Stomach smooth muscle (tissue), 2 donors: ENCODE measurements at regions not wholly inside any gene's neighbourhood (a gene's known extent, or its start where the extent isn't known, plus 50 kb on each side); places are given as distances from the start of the nearest gene placed in this dataset.
"Not testable (repeated sequence)": the region's sequence is repeated elsewhere in the genome, so short reads cannot be mapped to it uniquely, and the experiment has no call there.

Experiments
- H3K27ac ChIP-seq: one replicate; pipeline ENCODE4 v1.7.0; 2013; ENCODE audit warnings: mild to moderate bottlenecking, low read length, inconsistent platforms
- H3K27me3 ChIP-seq, 2 donors: one replicate each; pipeline ENCODE4 v1.7.0; 2013; ENCODE audit warnings: low read length in 2 of 2; ENCODE audit not compliant: insufficient read depth in 2 of 2, control insufficient read depth in 1 of 2
- H3K36me3 ChIP-seq, 2 donors: one replicate each; pipeline ENCODE4 v1.7.0; 2013; ENCODE audit warnings: low read length in 2 of 2; ENCODE audit not compliant: control insufficient read depth in 2 of 2, insufficient read depth in 2 of 2
- H3K4me1 ChIP-seq: one replicate; pipeline ENCODE4 v1.7.0; 2013; ENCODE audit warnings: low read length; ENCODE audit not compliant: control insufficient read depth, insufficient read depth
- H3K4me3 ChIP-seq, 2 donors: one replicate each; pipeline ENCODE4 v1.7.0; 2013; ENCODE audit warnings: low read length in 2 of 2
- H3K9ac ChIP-seq, 2 donors: one replicate each; pipeline ENCODE4 v1.7.0; 2013; ENCODE audit warnings: low read length in 2 of 2, mild to moderate bottlenecking in 1 of 2
- H3K9me3 ChIP-seq, 2 donors: one replicate each; pipeline ENCODE4 v1.7.0; 2013; ENCODE audit warnings: low read length in 2 of 2; ENCODE audit not compliant: control insufficient read depth in 2 of 2
- donor health status: healthy.
- donor health status: Pancreatic carcinoma.

GRCh38 chr16:72627182-72627896 lies 420.6 kb downstream of the ZFHX3 start:
- H3K9me3 ChIP-seq, H3K4me3 ChIP-seq, H3K4me1 ChIP-seq, H3K27me3 ChIP-seq, H3K36me3 ChIP-seq, H3K9ac ChIP-seq, H3K27ac ChIP-seq: not testable (repeated sequence)

- no peaks in the 10 kb centered on the region for H3K4me1 ChIP-seq
- H3K9me3 ChIP-seq, result no peaks in the 10 kb centered on the region
- no peaks in the 10 kb centered on the region for H3K36me3 ChIP-seq
- no peak overlapping the region for H3K27ac ChIP-seq
- H3K27me3 ChIP-seq, result no peaks in the 10 kb centered on the region
- no peak overlapping the region for H3K9ac ChIP-seq
- no peak overlapping the region for H3K4me3 ChIP-seq
Observed at GRCh38 chr16:72626623-72627022, 421.3 kb downstream of the ZFHX3 start.

- Histone ChIP-seq H3K36me3 (no peaks in the 10 kb centered on the region), H3K27me3 (no peaks in the 10 kb centered on the region), H3K9me3 (no peaks in the 10 kb centered on the region)
Observed at GRCh38 chr16:72621651-72622050, 426.3 kb downstream of the ZFHX3 start.

DNA sequence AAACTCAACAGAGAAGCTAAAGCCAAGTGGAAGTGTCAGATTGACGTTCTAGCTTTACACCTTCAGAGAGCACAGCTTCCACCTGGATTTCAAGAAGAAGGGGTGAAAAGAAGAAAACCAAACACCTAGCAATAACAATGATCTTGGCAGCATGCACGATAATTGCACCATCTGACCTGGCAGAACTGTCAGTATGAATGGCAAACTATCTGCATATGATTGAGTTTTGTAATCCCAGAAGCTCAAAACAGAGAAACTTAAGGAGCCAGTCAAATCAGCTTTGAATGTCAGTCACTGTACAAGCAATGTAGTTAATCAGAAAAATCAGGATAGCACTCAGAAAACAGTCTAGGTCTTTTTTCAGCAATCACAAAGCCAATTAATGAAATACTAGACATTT lies 427.1 kb downstream of the ZFHX3 start:
- Histone ChIP-seq H3K4me3 (no peak overlapping the region), H3K4me1 (no peaks in the 10 kb centered on the region), H3K9me3 (no peaks in the 10 kb centered on the region), H3K9ac (no peak overlapping the region), H3K36me3 (no peaks in the 10 kb centered on the region), H3K27me3 (no peaks in the 10 kb centered on the region), H3K27ac (no peak overlapping the region)

More at GRCh38 chr16:72621651-72622050, 426.3 kb downstream of the ZFHX3 start:
- H3K4me3 ChIP-seq, result no peak overlapping the region
- no peak overlapping the region for H3K9ac ChIP-seq
- H3K4me1 ChIP-seq, result no peaks in the 10 kb centered on the region
- H3K27ac ChIP-seq, result no peak overlapping the region

GRCh38 chr16:72620348-72620747 lies 427.6 kb downstream of the ZFHX3 start:
- H3K4me3 ChIP-seq, result no peak overlapping the region
- no peak overlapping the region for H3K27ac ChIP-seq
- no peaks in the 10 kb centered on the region for H3K9me3 ChIP-seq
- H3K36me3 ChIP-seq, result no peaks in the 10 kb centered on the region
- H3K4me1 ChIP-seq, result no peaks in the 10 kb centered on the region
- no peak overlapping the region for H3K9ac ChIP-seq
- no peaks in the 10 kb centered on the region for H3K27me3 ChIP-seq

DNA sequence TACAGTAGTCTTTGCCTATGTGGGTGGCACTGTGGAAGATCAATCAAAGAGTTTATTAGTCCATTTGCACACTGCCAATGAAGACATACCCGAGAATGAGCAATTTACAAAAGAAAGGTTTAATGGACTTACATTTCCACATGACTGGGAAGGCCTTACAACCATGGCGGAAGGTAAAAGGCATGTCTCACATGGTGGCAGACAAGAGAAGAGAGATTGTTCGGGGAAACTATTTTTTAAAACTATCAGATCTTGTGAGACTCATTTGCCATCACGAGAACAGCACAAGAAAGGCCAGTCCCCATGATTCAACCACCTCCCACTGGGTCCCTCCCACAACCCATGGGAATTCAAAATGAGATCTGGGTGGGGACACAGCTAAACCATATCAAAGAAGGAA lies 432.1 kb downstream of the ZFHX3 start:
- Histone ChIP-seq H3K9ac (no peak overlapping the region), H3K4me1 (no peaks in the 10 kb centered on the region), H3K9me3 (no peaks in the 10 kb centered on the region), H3K4me3 (no peak overlapping the region), H3K27ac (no peak overlapping the region), H3K36me3 (no peaks in the 10 kb centered on the region), H3K27me3 (no peaks in the 10 kb centered on the region)

GRCh38 chr16:72612718-72613117 lies 435.2 kb downstream of the ZFHX3 start:
- H3K9ac ChIP-seq, result no peak overlapping the region
- H3K4me3 ChIP-seq, result no peak overlapping the region
- no peaks in the 10 kb centered on the region for H3K27me3 ChIP-seq
- no peaks in the 10 kb centered on the region for H3K4me1 ChIP-seq
- no peak overlapping the region for H3K27ac ChIP-seq
- H3K9me3 ChIP-seq, result no peaks in the 10 kb centered on the region
- H3K36me3 ChIP-seq, result no peaks in the 10 kb centered on the region

- Histone ChIP-seq H3K36me3 (no peaks in the 10 kb centered on the region), H3K27me3 (no peaks in the 10 kb centered on the region), H3K9ac (no peak overlapping the region), H3K4me3 (no peak overlapping the region), H3K9me3 (no peaks in the 10 kb centered on the region), H3K4me1 (no peaks in the 10 kb centered on the region), H3K27ac (no peak overlapping the region)
Observed at GRCh38 chr16:72612256-72612655, 435.7 kb downstream of the ZFHX3 start.

DNA sequence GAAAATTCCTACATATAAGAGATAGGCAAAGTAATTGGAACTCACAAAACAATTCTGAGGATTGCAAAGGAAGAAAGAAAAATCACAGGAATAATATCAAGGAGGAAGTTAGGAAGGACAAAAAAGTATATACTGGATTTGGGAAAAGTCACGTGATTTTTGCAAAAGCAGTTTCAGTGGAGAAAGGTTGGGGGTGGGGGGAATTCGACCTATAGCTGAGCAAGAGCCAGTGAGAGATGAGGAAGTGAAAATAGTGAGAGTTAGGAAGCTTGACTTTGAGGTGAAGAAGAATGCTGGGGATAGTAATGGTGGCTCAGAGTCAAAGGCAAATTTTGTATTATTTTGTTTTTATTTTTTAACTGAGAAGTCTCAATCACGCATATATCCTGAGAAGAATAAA lies 438.0 kb upstream of the PMFBP1 start:
- H3K4me1 ChIP-seq, result no peaks in the 10 kb centered on the region
- no peaks in the 10 kb centered on the region for H3K36me3 ChIP-seq
- H3K9ac ChIP-seq, result no peak overlapping the region
- no peak overlapping the region for H3K27ac ChIP-seq
- H3K27me3 ChIP-seq, result no peaks in the 10 kb centered on the region
- H3K4me3 ChIP-seq, result no peak overlapping the region
- no peaks in the 10 kb centered on the region for H3K9me3 ChIP-seq

DNA sequence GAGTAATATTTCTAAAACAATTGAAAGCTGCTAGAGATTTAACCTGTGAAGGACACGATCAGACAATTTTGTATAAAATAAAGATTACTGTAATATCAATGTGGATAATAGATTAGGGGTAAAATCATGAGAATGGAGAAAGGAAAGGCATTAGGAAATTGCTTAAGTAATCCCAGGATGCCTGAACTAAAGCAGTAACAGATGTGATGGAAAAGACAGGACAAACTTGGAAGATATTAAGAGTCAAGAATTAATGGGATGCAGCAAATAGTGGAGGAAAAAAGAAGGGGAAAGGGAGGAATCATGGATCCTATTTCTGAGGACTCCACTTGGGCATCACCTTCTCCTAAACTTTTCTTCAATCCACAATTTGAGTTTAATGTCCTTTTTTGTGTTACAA lies 437.1 kb upstream of the PMFBP1 start:
- no peaks in the 10 kb centered on the region for H3K4me1 ChIP-seq
- no peak overlapping the region for H3K27ac ChIP-seq
- H3K27me3 ChIP-seq, result no peaks in the 10 kb centered on the region
- H3K9me3 ChIP-seq, result no peaks in the 10 kb centered on the region
- H3K9ac ChIP-seq, result no peak overlapping the region
- no peaks in the 10 kb centered on the region for H3K36me3 ChIP-seq
- no peak overlapping the region for H3K4me3 ChIP-seq

DNA sequence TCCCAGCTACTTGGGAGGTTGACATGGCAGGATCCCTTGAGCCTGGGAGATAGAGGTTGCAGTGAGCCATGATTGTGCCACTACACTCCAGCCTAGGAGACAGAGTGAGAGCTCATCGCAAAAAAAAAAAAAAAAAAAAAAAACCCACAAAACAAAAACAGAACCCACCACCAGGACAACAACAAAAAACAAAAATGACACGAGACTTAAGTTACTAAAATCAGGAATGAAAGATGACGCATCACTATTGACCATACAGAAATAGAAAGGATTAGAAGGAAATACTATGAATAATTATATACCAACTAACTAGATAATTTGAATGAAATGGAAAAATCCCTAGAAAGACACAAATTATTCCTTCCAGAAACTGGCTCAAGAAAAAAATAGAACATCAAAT lies 432.4 kb upstream of the PMFBP1 start:
- Histone ChIP-seq H3K27ac (no peak overlapping the region), H3K4me3 (no peak overlapping the region), H3K9me3 (no peaks in the 10 kb centered on the region), H3K9ac (no peak overlapping the region), H3K4me1 (no peaks in the 10 kb centered on the region), H3K36me3 (no peaks in the 10 kb centered on the region), H3K27me3 (no peaks in the 10 kb centered on the region)
